Stimulated activated CD4-positive, alpha-beta T cell treated with anti-CD3 and anti-CD28 coated beads, Interleukin-12 subunit alpha, Interleukin-12 subunit beta, amount 100 ng/mL, for 4 hours (primary cell): ENCODE measurements at regions not wholly inside any gene's neighbourhood (a gene's known extent, or its start where the extent isn't known, plus 50 kb on each side); places are given as distances from the start of the nearest gene placed in this dataset.

Experiments
- DNase-seq: peaks from one replicate; pipeline ENCODE4 v3.0.0-alpha.2; 2020

GRCh38 chrX:39616098-39616729, 481.5 kb downstream of the BCOR start:
- DNase-seq: no peak

- no peak for DNase-seq
Measured at GRCh38 chrX:39616731-39617130, 481.0 kb downstream of the BCOR start.

- no peak for DNase-seq
Measured at GRCh38 chrX:39618178-39618577, 479.6 kb downstream of the BCOR start.

GRCh38 chrX:39619182-39620009, 478.4 kb downstream of the BCOR start:
- no peak for DNase-seq

- DNase-seq: no peak
Measured at GRCh38 chrX:39624166-39624565, 473.6 kb downstream of the BCOR start.

GRCh38 chrX:39625810-39626209, 471.9 kb downstream of the BCOR start:
- no peak for DNase-seq

GRCh38 chrX:39626749-39627148, 471.0 kb downstream of the BCOR start:
- DNase-seq: no peak

GRCh38 chrX:39627257-39627656, 470.5 kb downstream of the BCOR start:
- peak; percentile 12 for DNase-seq

GRCh38 chrX:39629001-39629400, 468.8 kb downstream of the BCOR start:
- no peak for DNase-seq

GRCh38 chrX:39630344-39630743, 467.4 kb downstream of the BCOR start:
- no peak for DNase-seq

GRCh38 chrX:39631276-39632229, 466.2 kb downstream of the BCOR start:
- DNase-seq: no peak

GRCh38 chrX:39633293-39633692, 464.5 kb downstream of the BCOR start:
- no peak for DNase-seq

- DNase-seq: no peak
Measured at GRCh38 chrX:39636481-39636880, 461.3 kb downstream of the BCOR start.

- no peak for DNase-seq
Measured at GRCh38 chrX:39638526-39638925, 459.2 kb downstream of the BCOR start.

- DNase-seq: no peak
Measured at GRCh38 chrX:39639871-39640270, 457.9 kb downstream of the BCOR start.

GRCh38 chrX:39640866-39641265, 456.9 kb downstream of the BCOR start:
- no peak for DNase-seq

GRCh38 chrX:39642071-39642470, 455.7 kb downstream of the BCOR start:
- no peak for DNase-seq

GRCh38 chrX:39643550-39643949, 454.2 kb downstream of the BCOR start:
- no peak for DNase-seq

- peak; percentile 10 for DNase-seq
Measured at GRCh38 chrX:39645178-39645895, 452.4 kb downstream of the BCOR start.

GRCh38 chrX:39648548-39649254, 449.1 kb downstream of the BCOR start:
- DNase-seq: no peak

GRCh38 chrX:39650768-39651347, 446.9 kb downstream of the BCOR start:
- no peak for DNase-seq

- peak; percentile 11 for DNase-seq
Measured at GRCh38 chrX:39652336-39652735, 445.4 kb downstream of the BCOR start.
